ENCODE measurements at regions not wholly inside any gene's neighbourhood (a gene's known extent, or its start where the extent isn't known, plus 50 kb on each side); places are given as distances from the start of the nearest gene placed in this dataset.

- DNase-seq (ENCODE audit: low read depth in 2 of 2): no peak
Observed at GRCh38 chr3:31247850-31248562, 284.7 kb upstream of the STT3B start.

GRCh38 chr3:31248563-31248992, 284.1 kb upstream of the STT3B start:
- DNase-seq (ENCODE audit: low read depth in 2 of 2): no peak

- DNase-seq (ENCODE audit: low read depth in 2 of 2): no peak
Observed at GRCh38 chr3:31249545-31249944, 283.2 kb upstream of the STT3B start.

- no peak for DNase-seq (ENCODE audit: low read depth in 2 of 2)
Observed at GRCh38 chr3:31250116-31250777, 282.5 kb upstream of the STT3B start.

GRCh38 chr3:31251083-31251482, 281.6 kb upstream of the STT3B start:
- DNase-seq (ENCODE audit: low read depth in 2 of 2): no peak

- no peak for DNase-seq (ENCODE audit: low read depth in 2 of 2)
Observed at GRCh38 chr3:31252216-31253185, 280.2 kb upstream of the STT3B start.

GRCh38 chr3:31253782-31254181, 278.9 kb upstream of the STT3B start:
- DNase-seq (ENCODE audit: low read depth in 2 of 2): no peak

GRCh38 chr3:31254483-31254882, 278.2 kb upstream of the STT3B start:
- no peak for DNase-seq (ENCODE audit: low read depth in 2 of 2)

GRCh38 chr3:31255007-31255581, 277.6 kb upstream of the STT3B start:
- no peak for DNase-seq (ENCODE audit: low read depth in 2 of 2)

- no peak for DNase-seq (ENCODE audit: low read depth in 2 of 2)
Observed at GRCh38 chr3:31262201-31262600, 270.5 kb upstream of the STT3B start.

GRCh38 chr3:31263897-31264296, 268.8 kb upstream of the STT3B start:
- DNase-seq (ENCODE audit: low read depth in 2 of 2): no peak

- no peak for DNase-seq (ENCODE audit: low read depth in 2 of 2)
Observed at GRCh38 chr3:31265646-31266428, 266.9 kb upstream of the STT3B start.

- no peak for DNase-seq (ENCODE audit: low read depth in 2 of 2)
Observed at GRCh38 chr3:31268868-31269267, 263.9 kb upstream of the STT3B start.

- DNase-seq (ENCODE audit: low read depth in 2 of 2): no peak
Observed at GRCh38 chr3:31270010-31270409, 262.7 kb upstream of the STT3B start.

- no peak for DNase-seq (ENCODE audit: low read depth in 2 of 2)
Observed at GRCh38 chr3:31274326-31275024, 258.2 kb upstream of the STT3B start.

GRCh38 chr3:31275038-31275572, 257.6 kb upstream of the STT3B start:
- no peak for DNase-seq (ENCODE audit: low read depth in 2 of 2)

GRCh38 chr3:31275583-31275982, 257.1 kb upstream of the STT3B start:
- DNase-seq (ENCODE audit: low read depth in 2 of 2): no peak

- DNase-seq (ENCODE audit: low read depth in 2 of 2): no peak
Observed at GRCh38 chr3:31277582-31277981, 255.1 kb upstream of the STT3B start.

GRCh38 chr3:31278532-31278931, 254.2 kb upstream of the STT3B start:
- DNase-seq (ENCODE audit: low read depth in 2 of 2): no peak

GRCh38 chr3:31284776-31285175, 247.9 kb upstream of the STT3B start:
- DNase-seq (ENCODE audit: low read depth in 2 of 2): no peak
